AG04449 (cell line): ENCODE measurements at regions not wholly inside any gene's neighbourhood (a gene's known extent, or its start where the extent isn't known, plus 50 kb on each side); places are given as distances from the start of the nearest gene placed in this dataset.

ENCODE experiments used
- CTCF ChIA-PET: fragments of 350-600 bp; formaldehyde crosslinking; extraction: SDS; loops from one replicate; lab custom pipeline; 2021; ENCODE audit warnings: antibody characterized with exemption; lab: Yijun Ruan, JAX
- POLR2A ChIA-PET: fragments of 400-600, 350-600 bp; formaldehyde crosslinking; extraction: SDS; loops from one replicate; lab custom pipeline; 2020; ENCODE audit warnings: antibody characterized with exemption, inconsistent platforms; lab: Yijun Ruan, JAX
- DNase-seq: peaks from one replicate; pipeline ENCODE4 v3.0.0-alpha.2; 2010; ENCODE audit warnings: low read depth, low spot score
- H3K4me3 ChIP-seq: 2 replicates; pipeline ENCODE4 v1.5.1; 2011; ENCODE audit warnings: low read depth, mild to moderate bottlenecking, control low read depth, low read length
- TF ChIP-seq, protein P1 (sequence below): IDR thresholded peaks from one replicate; pipeline ENCODE4 v1.5.1; 2011; ENCODE audit warnings: mild to moderate bottlenecking, moderate library complexity, low read length, control low read depth, inconsistent platforms; ENCODE audit not compliant: insufficient read depth; ENCODE audit errors: missing control alignments

DNA sequence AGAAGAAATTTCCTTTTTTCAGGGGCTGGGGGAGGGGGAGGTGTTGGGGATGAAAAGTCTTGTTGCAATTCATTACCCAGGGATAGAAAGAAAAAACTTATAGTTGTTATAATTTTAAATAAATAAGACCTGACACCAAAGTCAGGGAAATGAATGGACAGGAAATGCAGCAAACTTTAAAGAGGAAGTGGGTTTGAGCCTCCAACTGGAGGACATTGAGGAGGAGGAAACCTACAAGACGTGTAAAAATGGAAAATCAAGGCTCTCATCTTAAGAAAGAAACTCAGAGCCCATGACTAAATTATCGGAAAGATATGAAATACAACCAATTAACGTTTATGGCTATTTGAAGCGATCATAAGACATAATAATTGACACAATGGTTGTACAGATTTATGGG lies 54.4 kb downstream of the NIBAN1 start:
- TF ChIP-seq, protein P1, sequence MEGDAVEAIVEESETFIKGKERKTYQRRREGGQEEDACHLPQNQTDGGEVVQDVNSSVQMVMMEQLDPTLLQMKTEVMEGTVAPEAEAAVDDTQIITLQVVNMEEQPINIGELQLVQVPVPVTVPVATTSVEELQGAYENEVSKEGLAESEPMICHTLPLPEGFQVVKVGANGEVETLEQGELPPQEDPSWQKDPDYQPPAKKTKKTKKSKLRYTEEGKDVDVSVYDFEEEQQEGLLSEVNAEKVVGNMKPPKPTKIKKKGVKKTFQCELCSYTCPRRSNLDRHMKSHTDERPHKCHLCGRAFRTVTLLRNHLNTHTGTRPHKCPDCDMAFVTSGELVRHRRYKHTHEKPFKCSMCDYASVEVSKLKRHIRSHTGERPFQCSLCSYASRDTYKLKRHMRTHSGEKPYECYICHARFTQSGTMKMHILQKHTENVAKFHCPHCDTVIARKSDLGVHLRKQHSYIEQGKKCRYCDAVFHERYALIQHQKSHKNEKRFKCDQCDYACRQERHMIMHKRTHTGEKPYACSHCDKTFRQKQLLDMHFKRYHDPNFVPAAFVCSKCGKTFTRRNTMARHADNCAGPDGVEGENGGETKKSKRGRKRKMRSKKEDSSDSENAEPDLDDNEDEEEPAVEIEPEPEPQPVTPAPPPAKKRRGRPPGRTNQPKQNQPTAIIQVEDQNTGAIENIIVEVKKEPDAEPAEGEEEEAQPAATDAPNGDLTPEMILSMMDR = no peak
- no peak for DNase-seq
- ChIA-PET POLR2A (no interaction called here), CTCF (no interaction called here)
- no peak overlapping the region for H3K4me3 ChIP-seq

DNA sequence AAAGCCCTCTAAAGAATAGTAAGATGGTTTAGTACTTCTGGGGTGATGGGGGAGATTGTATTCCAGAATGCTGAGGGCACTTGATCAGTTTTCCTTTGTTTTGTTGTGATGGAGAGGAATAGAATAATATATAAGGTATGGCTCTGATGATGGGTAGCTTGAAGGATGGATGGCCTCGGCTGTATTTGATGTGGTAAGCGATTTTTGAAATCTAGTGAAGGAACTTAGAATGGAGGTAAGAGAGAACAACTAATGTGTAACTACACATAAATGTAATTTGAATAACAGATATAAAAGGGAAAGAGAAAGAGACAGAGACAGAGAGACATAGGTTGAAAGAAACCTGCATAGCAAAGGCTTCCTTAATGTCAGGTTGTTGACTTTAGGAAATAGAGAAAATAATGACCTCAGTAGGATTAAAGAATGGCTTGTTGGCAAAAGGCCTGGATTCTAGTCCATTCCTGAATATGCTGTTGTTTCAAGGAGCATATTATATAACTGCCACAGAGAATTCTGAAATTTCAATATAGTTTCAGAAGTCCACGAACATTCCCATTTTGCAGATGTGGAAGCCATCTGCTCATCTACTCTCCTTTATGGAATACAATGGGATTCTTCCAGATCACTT lies 58.7 kb downstream of the NIBAN1 start:
- POLR2A ChIA-PET = no interaction called here

DNA sequence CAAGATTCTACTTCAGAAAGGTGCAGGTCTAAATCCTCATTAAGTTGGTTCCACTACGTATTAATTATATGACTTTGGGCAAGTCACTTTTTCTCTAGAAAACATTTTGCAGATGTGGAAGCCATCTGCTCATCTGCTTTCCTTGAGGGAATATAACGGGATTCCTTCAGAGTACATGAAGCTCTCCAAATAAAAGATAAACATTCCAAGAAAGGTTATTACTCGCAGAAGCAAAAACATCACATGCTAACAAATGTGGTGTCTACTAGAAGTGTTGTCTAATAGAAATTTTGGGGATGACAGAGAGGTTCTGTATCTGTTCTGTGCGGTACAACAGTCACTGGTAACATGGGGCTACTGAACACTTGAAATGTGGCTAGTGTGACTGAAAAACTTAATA lies 60.2 kb downstream of the NIBAN1 start:
- no peak overlapping the region for H3K4me3 ChIP-seq
- no peak for DNase-seq
- ChIA-PET CTCF (no interaction called here), POLR2A (no interaction called here)
- TF ChIP-seq, protein P1 = no peak

More for the DNA sequence above, 58.7 kb downstream of the NIBAN1 start:
- no peak overlapping the region for H3K4me3 ChIP-seq
- DNase-seq = no peak
- TF ChIP-seq, protein P1 = no peak
- CTCF ChIA-PET = no interaction called here

DNA sequence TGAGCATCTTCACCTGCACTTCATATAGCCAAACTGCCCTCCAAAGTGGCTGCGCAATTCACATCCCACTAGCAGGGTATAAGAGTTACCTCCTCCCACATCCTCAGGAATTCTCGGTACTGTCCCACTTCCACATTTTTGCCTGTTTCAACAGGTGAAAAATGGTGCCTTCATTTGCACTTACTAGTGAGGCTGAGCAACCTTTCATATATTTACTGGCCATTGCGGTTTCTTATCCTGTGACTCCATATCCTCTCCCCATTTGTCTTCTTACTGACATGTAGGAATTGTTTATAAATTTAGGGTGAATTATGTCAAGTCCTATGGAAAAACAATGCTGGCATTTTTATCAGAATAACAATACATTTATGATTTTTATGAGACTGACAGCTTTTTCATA lies 61.9 kb downstream of the NIBAN1 start:
- POLR2A ChIA-PET = no interaction called here

DNA sequence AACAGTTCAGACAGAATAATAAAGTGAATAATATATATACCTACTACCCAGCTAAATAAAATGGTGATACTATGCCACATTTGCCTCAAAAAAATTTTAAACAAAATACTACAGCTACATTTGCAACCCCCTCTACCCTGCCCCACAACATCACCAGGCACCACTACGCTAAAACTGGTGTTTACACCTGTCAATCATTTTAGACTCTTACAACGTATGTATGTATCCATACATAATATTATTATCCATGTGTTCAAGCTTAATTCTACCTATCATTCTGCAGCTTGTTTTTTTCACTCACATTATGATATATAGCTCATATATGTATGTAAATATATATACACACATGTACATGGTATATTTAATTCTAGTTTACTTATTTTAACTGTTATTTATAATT lies 62.5 kb downstream of the NIBAN1 start:
- POLR2A ChIA-PET = no interaction called here
- TF ChIP-seq, protein P1 = no peak
- DNase-seq = no peak
- no peak overlapping the region for H3K4me3 ChIP-seq
- CTCF ChIA-PET = interaction anchor here (1.2 to 1.4 kb wide), 2 partner anchors 12 to 107 kb away, joined by 3 read pairs; no protein-coding TSS in a partner anchor

More for the DNA sequence above, 61.9 kb downstream of the NIBAN1 start:
- CTCF ChIA-PET = interaction anchor here (1.2 kb wide), 1 partner anchor 107 kb away, joined by 3 read pairs; no protein-coding TSS in a partner anchor
- no peak for DNase-seq
- no peak overlapping the region for H3K4me3 ChIP-seq
- TF ChIP-seq, protein P1 = no peak

DNA sequence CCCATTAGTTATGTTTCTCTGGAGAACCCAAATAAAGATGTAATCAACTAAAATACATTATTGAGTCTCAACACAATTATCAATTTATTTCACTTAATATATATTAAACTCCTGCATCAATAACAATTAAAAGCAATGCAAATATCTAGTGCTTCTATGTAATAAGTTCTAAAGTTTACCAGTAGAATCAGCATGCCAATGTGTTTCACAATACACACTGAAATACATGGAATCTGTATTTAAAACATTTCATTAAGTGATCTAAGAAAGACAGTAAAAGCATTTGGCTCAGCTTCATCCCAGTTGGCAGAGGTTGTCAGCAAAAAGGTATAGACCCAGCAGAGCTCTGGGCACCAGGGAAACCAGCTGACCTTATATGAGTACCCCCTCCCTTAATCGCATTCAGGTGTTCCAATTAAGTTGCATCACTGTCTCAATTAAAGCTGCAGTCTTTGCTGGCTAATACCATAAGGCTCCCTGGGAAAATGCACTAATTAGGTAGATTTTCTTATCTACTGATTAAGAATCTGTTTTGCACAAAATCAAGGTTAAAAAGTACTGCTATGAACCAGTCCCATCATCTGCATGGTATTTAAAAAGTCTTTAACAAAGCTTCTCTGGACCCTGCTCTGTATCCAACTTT lies 63.1 kb downstream of the NIBAN1 start:
- POLR2A ChIA-PET = interaction anchor here (1.0 kb wide), 1 partner anchor 25 kb away, joined by 3 read pairs; no protein-coding TSS in a partner anchor
- no peak for DNase-seq
- CTCF ChIA-PET = interaction anchor here (1.2 to 1.4 kb wide), 2 partner anchors 12 to 106 kb away, joined by 3 read pairs; no protein-coding TSS in a partner anchor
- TF ChIP-seq, protein P1 = no peak
- no peak overlapping the region for H3K4me3 ChIP-seq
